GM19328 (cell line): ENCODE measurements at regions not wholly inside any gene's neighbourhood (a gene's known extent, or its start where the extent isn't known, plus 50 kb on each side); places are given as distances from the start of the nearest gene placed in this dataset.

ENCODE experiments used
- ATAC-seq: cut with Tn5 transposase; IDR thresholded peaks from one replicate; pipeline ENCODE4 v1.9.1; 2021; ENCODE audit warnings: mild to moderate bottlenecking, moderate library complexity; ENCODE audit not compliant: unreplicated experiment

GRCh38 chr7:136667584-136667983, 200.9 kb upstream of the CHRM2 start:
- no peak for ATAC-seq

DNA sequence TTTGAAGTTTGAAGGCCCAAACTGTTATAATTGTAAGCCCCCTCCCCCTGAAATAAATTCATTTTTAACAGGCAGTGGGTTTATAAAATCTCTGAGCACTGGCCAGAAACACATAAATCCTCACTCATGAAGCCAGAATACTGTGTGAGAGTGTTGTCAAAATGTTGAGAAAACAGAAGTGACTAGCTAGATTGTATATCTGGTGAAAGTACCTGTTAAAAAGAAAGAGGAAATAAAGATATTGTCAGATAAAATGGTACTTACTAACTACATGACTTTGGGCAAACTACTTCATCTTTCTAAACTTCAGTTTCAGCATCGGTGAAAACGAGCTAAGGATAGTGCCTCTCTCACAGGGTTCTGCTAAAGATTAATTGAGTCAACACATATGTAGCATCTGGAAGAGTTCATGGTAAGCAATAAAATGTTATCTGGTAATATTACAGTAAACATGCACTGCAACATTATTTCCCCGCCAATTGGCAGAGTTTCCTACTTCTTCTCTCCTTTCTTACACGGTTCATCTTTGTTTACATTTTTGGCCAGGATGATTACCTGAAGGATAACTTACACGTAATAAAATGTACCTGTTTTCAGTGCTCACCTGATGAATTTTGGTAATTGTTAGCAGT, 202.5 kb upstream of the CHRM2 start:
- no peak for ATAC-seq

- no peak for ATAC-seq
Measured at GRCh38 chr7:136664537-136664936, 203.9 kb upstream of the CHRM2 start.

- ATAC-seq: no peak
Measured at GRCh38 chr7:136657482-136657921, 210.9 kb upstream of the CHRM2 start.

GRCh38 chr7:136656516-136656915, 211.9 kb upstream of the CHRM2 start:
- ATAC-seq: no peak

DNA sequence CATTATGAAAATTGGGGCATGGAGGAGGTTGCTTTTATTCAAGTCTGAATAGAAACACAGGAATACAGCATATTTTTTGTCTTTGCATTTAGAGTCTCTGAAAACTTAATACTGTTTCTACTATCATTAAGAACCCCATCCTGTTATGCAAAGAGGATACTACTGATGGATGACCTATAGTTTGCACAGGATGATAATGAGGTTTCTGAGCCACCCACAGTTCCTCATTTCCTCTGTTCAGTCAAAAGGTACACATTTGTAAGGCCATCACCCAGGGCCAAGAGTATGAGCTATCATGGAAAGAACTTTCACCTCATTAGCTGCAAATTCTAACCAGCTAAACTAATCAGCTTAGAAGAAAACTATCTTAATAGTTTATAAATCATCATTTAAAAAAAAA, 213.0 kb upstream of the CHRM2 start:
- ATAC-seq: no peak

DNA sequence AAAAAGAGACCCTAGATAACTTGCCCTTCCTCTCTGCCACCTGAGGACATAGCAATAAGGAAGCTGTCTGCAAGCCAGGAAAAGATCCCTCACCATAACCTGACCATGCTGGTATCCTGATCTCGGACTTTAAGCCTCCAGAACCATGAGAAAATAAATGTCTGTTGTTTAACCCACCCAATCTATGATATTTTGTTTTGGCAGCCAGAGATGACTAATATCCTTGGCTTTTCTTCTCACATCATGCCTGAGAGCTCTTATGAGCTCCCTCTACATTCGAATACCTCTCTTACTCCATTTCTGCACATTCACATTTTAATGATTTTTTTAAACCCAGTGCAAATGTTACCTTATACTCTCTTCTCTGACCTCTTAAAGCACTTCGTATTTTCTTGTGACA, 214.0 kb upstream of the CHRM2 start:
- no peak for ATAC-seq

DNA sequence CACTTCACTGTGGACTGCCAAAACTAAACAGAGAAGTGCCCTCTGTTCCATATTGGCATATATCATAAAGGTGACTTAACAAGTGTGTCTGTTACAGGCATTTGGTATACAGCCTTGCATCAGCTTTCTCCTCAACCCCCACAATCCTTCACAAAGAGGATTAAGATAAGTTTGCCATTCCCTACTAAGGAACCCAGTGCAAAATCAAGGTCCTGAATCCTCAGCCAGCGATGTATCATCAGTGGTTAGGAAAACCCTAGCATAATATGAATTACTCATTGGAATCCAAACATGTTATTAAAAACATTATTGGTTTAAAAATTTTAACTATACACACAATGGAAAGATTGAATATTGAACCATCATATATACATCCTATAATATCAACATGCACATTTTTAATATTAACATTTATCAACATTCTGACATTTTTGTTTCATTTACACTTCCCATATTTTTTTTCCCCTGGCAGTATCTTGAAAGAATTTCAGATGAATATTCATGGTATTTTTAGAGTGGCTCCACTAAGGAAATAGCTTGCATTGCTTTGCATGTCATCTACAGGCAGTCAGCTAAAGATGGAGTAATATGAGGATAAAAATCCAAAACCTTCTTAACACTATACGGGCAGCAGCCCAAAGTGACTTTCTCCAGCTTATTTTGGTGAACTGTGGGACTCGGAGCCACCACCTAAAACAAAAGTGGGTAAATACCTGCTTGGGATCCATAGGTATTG, 215.6 kb upstream of the CHRM2 start:
- ATAC-seq: no peak

- ATAC-seq: no peak
Measured at GRCh38 chr7:136640977-136641376, 227.5 kb upstream of the CHRM2 start.

DNA sequence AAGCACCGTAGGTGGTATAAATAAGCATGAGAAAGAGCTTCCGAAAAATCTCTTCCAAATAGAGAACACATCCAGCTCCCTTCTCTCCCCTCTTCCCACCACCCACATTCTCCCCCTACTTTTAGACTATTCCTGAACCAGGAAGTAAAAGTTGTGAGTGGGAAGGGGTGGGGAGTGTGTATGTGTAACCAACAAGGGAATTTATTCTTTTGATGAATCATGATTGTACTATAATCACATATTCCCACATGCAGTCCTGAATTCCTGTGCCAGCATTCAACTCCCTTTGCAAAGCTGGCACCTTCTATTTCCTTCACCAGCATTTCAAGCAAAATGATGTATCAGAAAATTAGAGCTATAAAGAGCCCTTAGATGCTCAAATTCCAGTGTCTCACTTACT, 230.6 kb upstream of the CHRM2 start:
- no peak for ATAC-seq

DNA sequence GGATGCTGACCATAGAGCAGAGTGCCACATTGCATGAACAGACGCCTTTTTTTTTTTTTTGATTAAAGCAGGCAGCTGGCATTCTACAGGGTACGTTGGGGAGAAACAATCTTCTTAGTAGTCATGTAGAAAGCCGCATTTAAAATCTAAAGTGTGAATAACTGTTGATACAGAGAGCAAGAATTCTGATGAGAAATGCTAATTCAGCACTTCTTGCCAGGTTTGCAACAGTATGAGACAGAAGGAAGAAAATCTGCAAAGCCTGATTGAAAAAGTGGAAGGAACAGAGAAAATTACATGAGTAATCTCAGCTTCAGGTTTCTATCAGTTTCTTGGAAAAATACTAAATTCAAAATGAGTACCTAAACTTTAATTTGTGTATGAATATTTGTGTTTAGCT, 232.7 kb upstream of the CHRM2 start:
- no peak for ATAC-seq

DNA sequence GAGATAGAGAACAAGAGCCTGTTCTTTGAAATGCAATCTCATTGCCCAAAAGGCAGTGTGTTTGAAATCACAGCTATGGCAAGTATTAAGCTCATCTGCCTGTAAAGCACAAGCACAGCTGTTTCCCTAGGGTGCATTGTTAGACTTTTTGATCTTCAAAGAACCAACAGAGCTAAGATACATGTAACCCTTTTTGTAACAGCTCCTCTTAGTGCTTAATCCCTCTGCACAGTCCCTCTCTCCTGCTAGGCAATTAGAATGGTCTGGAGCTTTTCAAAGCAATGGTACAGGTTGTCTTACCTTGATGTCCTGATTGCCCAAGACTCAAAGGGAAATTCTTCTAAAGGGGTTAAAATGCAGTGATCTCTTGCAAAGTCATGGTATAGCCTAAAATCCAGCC, 249.6 kb upstream of the CHRM2 start:
- ATAC-seq: no peak

DNA sequence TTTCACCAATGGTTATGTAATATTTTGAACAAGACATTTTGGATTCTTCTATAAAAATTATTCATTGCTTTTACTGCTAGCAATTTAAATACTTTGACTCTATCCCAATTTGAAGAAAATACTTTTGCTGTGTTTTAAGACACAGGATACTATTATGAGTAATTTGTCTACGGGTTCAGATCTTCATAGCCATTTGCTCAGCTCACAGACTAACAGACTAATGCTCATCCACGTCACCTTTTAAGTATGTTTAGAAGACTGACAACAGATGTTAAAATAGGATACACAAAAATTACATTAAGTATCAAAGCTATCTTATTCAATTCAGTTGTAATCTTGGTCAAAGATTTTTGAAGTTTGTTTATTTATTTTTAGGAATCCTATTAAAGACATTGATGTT, 251.3 kb upstream of the CHRM2 start:
- ATAC-seq: no peak

GRCh38 chr7:136605532-136606329, 262.7 kb upstream of the CHRM2 start:
- no peak for ATAC-seq

DNA sequence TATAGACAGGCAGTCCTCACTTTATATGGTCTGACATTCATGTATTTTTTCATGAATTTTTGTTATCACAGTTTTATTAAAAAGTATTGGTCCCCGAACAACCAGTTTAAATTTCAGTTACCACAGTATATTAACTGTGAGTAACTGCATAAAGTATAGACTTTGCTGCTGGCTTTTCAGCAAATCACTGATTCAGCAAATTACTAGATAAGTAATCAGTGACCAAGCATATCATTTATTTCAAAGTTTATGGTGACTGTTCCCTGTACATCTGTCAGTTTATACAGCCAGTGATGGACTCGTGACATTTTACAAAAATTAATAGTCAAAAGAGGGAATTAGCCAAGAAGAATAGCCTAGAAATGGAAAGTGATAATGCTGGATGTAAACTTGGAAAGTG, 266.7 kb upstream of the CHRM2 start:
- no peak for ATAC-seq

DNA sequence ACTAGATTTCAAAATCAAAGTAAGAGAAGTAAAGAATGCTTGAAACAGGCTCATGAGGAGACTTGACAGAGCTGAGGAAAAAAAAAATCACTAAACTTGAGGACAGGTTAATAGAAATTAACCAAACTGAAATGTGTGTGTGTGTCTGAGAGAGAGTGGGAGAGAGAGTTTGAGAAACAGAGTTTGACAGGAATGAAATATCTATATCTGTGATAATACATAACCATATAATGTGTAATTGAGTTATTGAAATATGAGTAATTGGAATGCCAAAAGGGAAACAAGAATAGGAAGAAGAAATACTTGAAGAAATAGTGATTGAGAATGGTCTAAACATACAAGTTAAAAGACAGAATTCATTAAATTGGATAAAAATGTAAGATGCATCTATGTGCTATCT, 268.0 kb upstream of the CHRM2 start:
- no peak for ATAC-seq

DNA sequence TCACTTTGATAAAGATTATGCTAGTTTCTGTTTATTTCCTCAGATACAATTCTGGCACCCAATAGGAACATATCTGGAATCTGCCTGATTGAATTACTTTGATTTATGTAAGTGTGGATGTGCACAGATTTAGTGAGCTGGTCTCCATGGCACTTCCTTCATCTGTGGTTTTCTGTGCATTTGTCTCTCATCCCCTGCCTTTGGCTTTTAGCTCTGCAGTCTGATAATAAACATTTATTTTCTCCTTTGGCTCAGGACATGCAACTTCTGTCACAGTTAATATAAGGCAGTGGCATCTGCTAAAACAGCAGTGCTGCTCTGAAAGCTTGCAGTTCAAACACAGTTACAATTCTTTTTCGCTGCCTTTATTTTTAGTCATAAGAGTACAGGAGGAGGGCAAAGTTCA, 273.7 kb upstream of the CHRM2 start:
- ATAC-seq: no peak

- no peak for ATAC-seq
Measured at GRCh38 chr7:136588216-136588615, 280.2 kb upstream of the CHRM2 start.

- ATAC-seq: no peak
Measured at GRCh38 chr7:136585954-136586670, 282.3 kb upstream of the CHRM2 start.

- no peak for ATAC-seq
Measured at GRCh38 chr7:136566491-136566890, 302.0 kb upstream of the CHRM2 start.

DNA sequence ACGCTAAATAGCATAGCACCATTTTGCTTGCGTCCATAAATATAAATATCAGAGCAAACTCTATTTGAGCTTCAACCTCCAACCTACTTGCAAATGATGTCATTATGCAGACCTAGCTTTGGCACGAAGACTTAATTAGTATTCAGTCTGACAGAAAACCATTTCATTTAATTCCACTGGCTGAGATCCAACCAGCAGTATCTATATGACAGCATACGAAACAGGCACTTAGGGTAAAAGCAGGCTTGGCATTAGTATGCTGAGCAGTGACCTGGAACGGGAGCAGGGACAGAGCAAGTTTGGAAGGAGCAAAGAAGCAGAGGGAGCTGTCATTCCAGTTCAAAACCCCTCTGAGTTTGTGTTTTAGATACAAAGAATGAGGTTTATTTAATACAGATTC, 312.5 kb upstream of the CHRM2 start:
- no peak for ATAC-seq
